AG04449 (cell line): ENCODE measurements at regions not wholly inside any gene's neighbourhood (a gene's known extent, or its start where the extent isn't known, plus 50 kb on each side); places are given as distances from the start of the nearest gene placed in this dataset.
"Not testable (repeated sequence)": the region's sequence is repeated elsewhere in the genome, so short reads cannot be mapped to it uniquely, and the experiment has no call there.

Experiments
- CTCF ChIA-PET: fragments of 350-600 bp; formaldehyde crosslinking; extraction: SDS; loops from one replicate; lab custom pipeline; 2021; ENCODE audit warnings: antibody characterized with exemption; lab: Yijun Ruan, JAX
- POLR2A ChIA-PET: fragments of 400-600, 350-600 bp; formaldehyde crosslinking; extraction: SDS; loops from one replicate; lab custom pipeline; 2020; ENCODE audit warnings: antibody characterized with exemption, inconsistent platforms; lab: Yijun Ruan, JAX
- DNase-seq: peaks from one replicate; pipeline ENCODE4 v3.0.0-alpha.2; 2010; ENCODE audit warnings: low read depth, low spot score
- H3K4me3 ChIP-seq: 2 replicates; pipeline ENCODE4 v1.5.1; 2011; ENCODE audit warnings: low read depth, mild to moderate bottlenecking, control low read depth, low read length
- TF ChIP-seq, protein P1 (sequence below): IDR thresholded peaks from one replicate; pipeline ENCODE4 v1.5.1; 2011; ENCODE audit warnings: mild to moderate bottlenecking, moderate library complexity, low read length, control low read depth, inconsistent platforms; ENCODE audit not compliant: insufficient read depth; ENCODE audit errors: missing control alignments

DNA sequence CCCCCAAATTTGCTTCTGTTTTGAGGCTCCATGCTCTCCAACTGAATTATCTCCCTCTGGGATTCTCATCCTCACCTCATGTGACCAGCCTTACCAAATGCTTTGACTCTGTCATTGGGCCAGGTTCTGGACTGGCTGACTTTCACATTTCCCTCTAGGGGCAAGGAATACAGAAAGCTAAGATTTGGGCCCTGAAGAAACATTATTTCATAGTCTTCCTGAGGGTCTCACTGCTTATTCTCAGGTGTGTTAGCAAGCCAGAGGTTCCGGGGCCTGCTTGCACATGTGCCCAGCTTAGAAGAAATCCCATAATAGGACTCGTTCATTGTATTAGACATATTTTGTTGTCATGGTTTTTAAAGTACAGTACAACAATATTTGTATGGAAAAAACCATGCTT lies 62.6 kb upstream of the TEX13D start:
- TF ChIP-seq, protein P1, sequence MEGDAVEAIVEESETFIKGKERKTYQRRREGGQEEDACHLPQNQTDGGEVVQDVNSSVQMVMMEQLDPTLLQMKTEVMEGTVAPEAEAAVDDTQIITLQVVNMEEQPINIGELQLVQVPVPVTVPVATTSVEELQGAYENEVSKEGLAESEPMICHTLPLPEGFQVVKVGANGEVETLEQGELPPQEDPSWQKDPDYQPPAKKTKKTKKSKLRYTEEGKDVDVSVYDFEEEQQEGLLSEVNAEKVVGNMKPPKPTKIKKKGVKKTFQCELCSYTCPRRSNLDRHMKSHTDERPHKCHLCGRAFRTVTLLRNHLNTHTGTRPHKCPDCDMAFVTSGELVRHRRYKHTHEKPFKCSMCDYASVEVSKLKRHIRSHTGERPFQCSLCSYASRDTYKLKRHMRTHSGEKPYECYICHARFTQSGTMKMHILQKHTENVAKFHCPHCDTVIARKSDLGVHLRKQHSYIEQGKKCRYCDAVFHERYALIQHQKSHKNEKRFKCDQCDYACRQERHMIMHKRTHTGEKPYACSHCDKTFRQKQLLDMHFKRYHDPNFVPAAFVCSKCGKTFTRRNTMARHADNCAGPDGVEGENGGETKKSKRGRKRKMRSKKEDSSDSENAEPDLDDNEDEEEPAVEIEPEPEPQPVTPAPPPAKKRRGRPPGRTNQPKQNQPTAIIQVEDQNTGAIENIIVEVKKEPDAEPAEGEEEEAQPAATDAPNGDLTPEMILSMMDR = no peak
- no peak for DNase-seq
- ChIA-PET CTCF (no interaction called here), POLR2A (no interaction called here)
- H3K4me3 ChIP-seq = no peak overlapping the region

DNA sequence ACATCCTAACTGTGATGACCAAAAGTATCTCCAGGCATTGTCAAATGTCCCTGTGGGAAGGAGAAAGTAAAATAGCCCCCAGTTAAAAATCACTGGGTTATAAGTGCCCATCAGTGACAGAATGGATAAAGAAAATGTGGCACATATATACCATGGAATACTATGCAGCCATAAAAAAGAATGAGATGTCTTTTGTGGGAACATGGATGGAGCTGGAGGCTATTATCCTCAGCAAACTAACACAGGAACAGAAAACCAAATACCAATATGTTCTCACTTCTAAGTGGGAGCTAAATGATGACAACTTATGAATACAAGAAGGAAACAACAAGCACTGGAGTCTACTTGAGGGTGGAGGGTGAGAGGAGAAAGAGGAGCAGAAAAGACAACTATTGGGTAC lies 60.9 kb upstream of the TEX13D start:
- POLR2A ChIA-PET, DNase-seq, CTCF ChIA-PET, H3K4me3 ChIP-seq: not testable (repeated sequence)

DNA sequence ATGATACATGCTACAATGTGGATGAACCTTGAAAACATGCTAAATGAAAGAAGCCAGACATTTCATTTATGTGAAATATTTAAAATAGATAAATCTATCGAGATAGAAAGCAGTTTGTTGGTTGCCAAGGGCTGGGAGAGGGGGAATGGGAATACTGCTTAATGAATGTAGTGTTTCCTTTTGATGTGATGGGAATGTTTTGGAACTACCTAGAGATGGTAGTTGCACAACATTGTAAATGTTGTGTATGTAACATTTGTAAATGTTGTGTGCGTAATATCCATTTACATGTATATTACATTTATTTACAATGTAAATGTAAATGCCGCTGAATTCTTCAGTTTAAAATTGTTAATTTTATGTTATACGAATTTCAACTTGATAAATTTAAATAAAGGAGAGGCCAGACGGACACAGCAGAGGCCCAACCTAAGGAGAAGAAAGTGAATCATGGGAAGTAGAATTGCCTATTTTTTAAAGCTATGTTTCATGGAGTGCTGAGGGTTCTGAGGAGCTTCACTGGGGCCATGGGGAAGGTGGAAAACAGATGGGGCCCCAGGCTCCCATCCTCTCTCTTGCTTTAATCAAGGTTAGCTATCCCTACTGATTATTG lies 60.0 kb upstream of the TEX13D start:
- H3K4me3 ChIP-seq = no peak overlapping the region
- TF ChIP-seq, protein P1 = no peak
- ChIA-PET CTCF (no interaction called here), POLR2A (no interaction called here)
- no peak for DNase-seq

DNA sequence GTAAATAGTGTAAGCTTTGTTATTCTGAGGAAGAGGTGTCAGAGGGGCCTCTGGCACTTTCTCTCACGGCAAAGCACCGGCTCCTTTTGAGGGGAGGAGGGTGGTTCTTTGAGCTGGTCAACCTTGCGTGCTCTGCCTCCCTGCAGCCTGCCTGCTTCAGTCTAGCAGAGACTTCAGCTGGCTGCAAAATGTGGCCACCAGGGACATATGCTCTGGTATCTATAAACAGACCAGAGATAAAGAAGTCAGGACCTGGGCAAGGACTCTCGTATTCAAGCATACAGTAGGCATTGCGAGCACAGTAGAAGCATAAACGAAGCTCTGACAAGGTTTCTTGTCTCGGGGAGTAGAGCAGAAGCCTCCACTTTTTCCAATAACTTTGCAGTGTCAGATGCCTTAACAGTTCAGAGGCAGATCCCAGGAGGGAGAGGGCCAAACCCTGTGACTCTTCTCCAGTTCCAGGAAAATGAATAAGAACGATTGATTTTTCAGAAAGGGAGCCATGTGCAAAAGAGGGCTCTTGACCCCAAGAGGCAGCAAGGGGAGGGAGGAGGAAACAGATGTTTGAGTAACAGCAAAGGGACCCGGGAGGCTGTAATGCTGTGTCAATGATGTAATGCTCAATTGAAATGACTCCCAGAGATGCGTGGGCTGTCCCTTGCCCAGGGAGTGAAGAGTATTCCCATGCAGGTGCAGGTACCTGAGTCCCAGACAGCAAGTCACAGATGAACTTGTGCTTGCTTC lies 57.9 kb upstream of the TEX13D start:
- TF ChIP-seq, protein P1 = no peak
- ChIA-PET CTCF (no interaction called here), POLR2A (no interaction called here)
- no peak for DNase-seq
- H3K4me3 ChIP-seq = no peak overlapping the region

DNA sequence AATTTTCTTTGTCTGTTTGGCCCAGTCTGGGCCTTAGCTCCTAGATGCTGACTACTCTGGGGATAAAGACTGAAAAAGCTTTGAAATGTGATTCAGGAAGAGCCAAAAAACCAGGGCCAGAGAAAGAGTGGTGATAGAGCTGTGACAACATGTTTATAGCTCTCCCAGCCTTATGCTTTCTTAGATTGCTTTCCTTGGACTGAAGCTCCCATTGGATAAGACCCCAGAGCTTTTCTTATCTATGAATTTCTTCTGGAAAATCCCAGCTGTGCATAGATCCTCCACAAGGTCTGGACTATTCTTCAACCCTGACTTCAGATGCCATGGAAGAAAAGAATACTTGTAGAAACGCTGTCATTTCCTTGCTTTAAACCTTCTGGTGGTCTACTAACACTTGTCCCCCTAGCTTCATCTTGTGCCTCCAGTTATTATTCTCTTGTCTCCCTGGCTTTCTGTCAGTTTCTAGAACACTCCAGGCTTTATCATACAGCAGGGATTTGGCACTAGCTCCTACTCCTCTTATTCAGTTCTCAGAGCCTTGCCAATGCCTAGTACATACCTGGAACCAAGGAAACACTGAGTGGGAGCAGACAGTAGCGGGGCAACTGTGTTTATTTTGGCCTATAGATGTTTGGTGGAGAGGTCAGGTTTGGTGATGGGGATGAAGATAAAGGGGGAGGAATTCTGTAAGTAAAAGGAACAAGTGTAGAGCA lies 57.1 kb upstream of the TEX13D start:
- ChIA-PET CTCF (no interaction called here), POLR2A (no interaction called here)
- H3K4me3 ChIP-seq = no peak overlapping the region
- no peak for DNase-seq
- TF ChIP-seq, protein P1 = no peak

DNA sequence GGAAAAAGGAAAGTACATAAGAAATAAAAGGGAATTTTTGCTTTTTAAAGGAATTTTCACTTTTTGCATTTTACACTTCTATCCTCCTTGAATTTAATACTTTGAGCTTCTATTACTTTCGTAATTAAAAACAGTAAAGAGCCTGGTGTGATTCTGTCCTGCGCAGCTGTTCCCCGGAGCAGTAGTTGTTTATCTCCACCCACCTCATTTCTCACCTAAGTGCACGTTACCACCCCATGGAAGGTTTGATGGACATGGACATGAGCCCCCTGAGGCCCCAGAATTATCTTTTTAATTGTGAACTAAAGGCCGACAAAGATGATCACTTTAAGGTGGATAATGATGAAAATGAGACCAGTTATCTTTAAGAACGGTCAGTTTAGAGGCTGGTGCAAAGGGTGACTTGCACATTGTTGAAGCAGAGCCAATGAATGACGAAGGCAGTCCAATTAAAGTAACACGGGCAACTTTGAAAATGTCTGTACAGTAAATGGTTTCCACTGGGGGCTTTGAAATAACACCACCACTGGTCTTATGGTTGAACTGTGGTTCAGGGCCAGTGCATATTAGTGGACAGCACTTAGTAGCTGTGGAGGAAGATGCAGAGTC lies 52.1 kb upstream of the TEX13D start:
- no peak for DNase-seq
- H3K4me3 ChIP-seq = no peak overlapping the region
- ChIA-PET CTCF (no interaction called here), POLR2A (no interaction called here)
- TF ChIP-seq, protein P1 = no peak
